ENCODE measurements at regions not wholly inside any gene's neighbourhood (a gene's known extent, or its start where the extent isn't known, plus 50 kb on each side); places are given as distances from the start of the nearest gene placed in this dataset.

- Histone ChIP-seq H3K4me2 (ENCODE audit: insufficient read depth in 1 of 2, low read depth in 2 of 2, low read length in 2 of 2) (no peak overlapping the region), H3K56ac (replicated peaks; ENCODE audit: insufficient read length, low read depth, low read length) (no peak overlapping the region), H2BK12ac (ENCODE audit: low read depth, low read length) (no peak overlapping the region), H3K9me3 (ENCODE audit: insufficient read depth in 2 of 2, low read depth in 1 of 2, low read length in 1 of 2) (no peaks in the 10 kb centered on the region), H3K27ac (ENCODE audit: low read depth, low read length) (no peak overlapping the region), H3K18ac (ENCODE audit: extremely low read depth, low read length) (no peak overlapping the region), H3K23me2 (ENCODE audit: low read depth, low read length) (peaks cover 7% of the 10 kb centered on the region; the same call in 1 of the 2 replicates), H2BK120ac (replicated peaks; ENCODE audit: low read depth, low read length) (no peak overlapping the region), H3K4ac (replicated peaks; ENCODE audit: insufficient read length, low read depth, low read length) (no peak overlapping the region), H3K27me3 (replicated peaks in 1 of 4; ENCODE audit: control insufficient read depth in 3 of 4, extremely low read depth in 1 of 4, insufficient read depth in 3 of 4, low read length in 3 of 4) (no peaks in the 10 kb centered on the region; a peak in 1 of 7 replicates), H2AK5ac (ENCODE audit: low read depth, low read length) (no peak overlapping the region), H4K5ac (ENCODE audit: insufficient read length, low read depth, low read length) (no peak overlapping the region), H2AFZ (ENCODE audit: low read length) (no peak overlapping the region), H3K9ac (replicated peaks in 1 of 4; ENCODE audit: extremely low read depth in 1 of 4, low read depth in 3 of 4, low read length in 3 of 4) (no peak overlapping the region), H3K79me2 (ENCODE audit: control insufficient read depth in 1 of 2, insufficient read depth in 2 of 2, low read length in 2 of 2) (no peaks in the 10 kb centered on the region), H3K36me3 (ENCODE audit: control insufficient read depth in 2 of 4, insufficient read depth in 4 of 4, low read length in 3 of 4) (no peaks in the 10 kb centered on the region), H4K20me1 (replicated peaks in 1 of 2; ENCODE audit: control insufficient read depth in 1 of 2, insufficient read depth in 2 of 2, low read length in 2 of 2) (no peaks in the 10 kb centered on the region), H2BK5ac (ENCODE audit: low read depth, low read length) (no peak overlapping the region), H4K91ac (replicated peaks; ENCODE audit: insufficient read length, low read length) (no peak overlapping the region), H3K14ac (ENCODE audit: insufficient read length) (no peak overlapping the region), H2BK20ac (ENCODE audit: low read length) (no peak overlapping the region), H4K8ac (ENCODE audit: extremely low read depth, insufficient read depth, low read length) (no peak overlapping the region), H3K79me1 (ENCODE audit: low read depth, low read length) (no peaks in the 10 kb centered on the region), H3K4me1 (replicated peaks in 1 of 4; ENCODE audit: control insufficient read depth in 3 of 4, insufficient read depth in 4 of 4, low read length in 3 of 4) (peaks cover 0 to 7% (median 3%) of the 10 kb centered on the region in 4 experiments; a peak in 4 of 7 replicates), H3K23ac (ENCODE audit: insufficient read length) (no peak overlapping the region), H3K4me3 (ENCODE audit: extremely low read depth in 1 of 4, insufficient read depth in 2 of 4, low read depth in 3 of 4, low read length in 4 of 4) (no peak overlapping the region), H2BK15ac (ENCODE audit: low read length) (no peak overlapping the region)
- DNase-seq (ENCODE audit: low read depth in 1 of 2, low spot score in 2 of 2), result no peak
- FAIRE-seq, result no peak
- POLR2A ChIA-PET (ENCODE audit: partially characterized antibody), result no interaction called here
- CTCF ChIA-PET (ENCODE audit: partially characterized antibody), result interaction anchor here (1.1 to 1.8 kb wide), 4 partner anchors 25 to 184 kb away, joined by 3 to 6 read pairs (median 4); no protein-coding TSS in a partner anchor
- 95% methylated on average over 7 of the region's 7 CpGs; no CpG with 5 or more reads in 1 of the 2 experiments for WGBS, 2 experiments (ENCODE audit: extremely low coverage in 1 of 2, insufficient coverage in 1 of 2, insufficient read length in 1 of 2, insufficient replicate concordance in 2 of 2, low coverage in 1 of 2, low lambda C conversion rate in 2 of 2, missing lambda C conversion rate in 1 of 2)
- TF ChIP-seq SUZ12 (IDR thresholded peaks at IDR 0.05; ENCODE audit: low read length) (no peak), NRF1 (IDR thresholded peaks at IDR 0.05; ENCODE audit: low read depth, low read length) (no peak), CBX5 (IDR thresholded peaks at IDR 0.05; ENCODE audit: low read depth, low read length) (no peak), RNF2 (IDR thresholded peaks at IDR 0.05; ENCODE audit: borderline replicate concordance, low read depth, low read length, missing control alignments, poor library complexity, severe bottlenecking) (no peak), CHD2 (IDR thresholded peaks at IDR 0.05; ENCODE audit: low read length) (no peak), MAFK (IDR thresholded peaks at IDR 0.05; ENCODE audit: low read depth, low read length) (no peak), SP4 (IDR thresholded peaks at IDR 0.05; ENCODE audit: low read length) (no peak), HDAC6 (IDR thresholded peaks at IDR 0.05; ENCODE audit: low read depth, low read length) (no peak), TAF7 (optimal IDR thresholded peaks at IDR 0.05; ENCODE audit: borderline replicate concordance, low read depth, low read length) (no peak), CBX8 (IDR thresholded peaks at IDR 0.05; ENCODE audit: borderline replicate concordance, low read depth, low read length) (no peak), RBBP5 (IDR thresholded peaks at IDR 0.05; ENCODE audit: borderline replicate concordance, low read depth, low read length) (no peak), CTBP2 (IDR thresholded peaks at IDR 0.05; ENCODE audit: borderline replicate concordance, insufficient read depth, insufficient read length, low read length) (no peak), POLR2A (IDR thresholded peaks at IDR 0.05; ENCODE audit: control extremely low read depth in 1 of 2, low read depth in 2 of 2, low read length in 2 of 2) (no peak), SIN3A (conservative IDR thresholded peaks at IDR 0.05 in 1 of 2, IDR thresholded peaks at IDR 0.05 in 1 of 2; ENCODE audit: low read depth in 1 of 2, low read length in 2 of 2) (no peak)
Measured at GRCh38 chr1:101313356-101313755, 76.5 kb downstream of the S1PR1 start.
